SU-DHL-6 (cell line): ENCODE measurements at regions not wholly inside any gene's neighbourhood (a gene's known extent, or its start where the extent isn't known, plus 50 kb on each side); places are given as distances from the start of the nearest gene placed in this dataset.

Source experiments
- EZH2phosphoT487 ChIP-seq: fragments of 200-600 bp; sonication (generic), shearing (Covaris generic); conservative IDR thresholded peaks from 2 replicates; pipeline ENCODE4 v1.6.1; 2018; ENCODE audit warnings: mild to moderate bottlenecking, antibody characterized with exemption, low read length, moderate library complexity, mixed read lengths
- TF ChIP-seq, protein P1 (sequence below): fragments of 200-600 bp; sonication (generic); IDR thresholded peaks from one replicate; pipeline ENCODE4 v1.5.1; 2017; ENCODE audit warnings: antibody characterized with exemption, mild to moderate bottlenecking, low read length, moderate library complexity; ENCODE audit not compliant: insufficient read depth, poor library complexity, severe bottlenecking

DNA sequence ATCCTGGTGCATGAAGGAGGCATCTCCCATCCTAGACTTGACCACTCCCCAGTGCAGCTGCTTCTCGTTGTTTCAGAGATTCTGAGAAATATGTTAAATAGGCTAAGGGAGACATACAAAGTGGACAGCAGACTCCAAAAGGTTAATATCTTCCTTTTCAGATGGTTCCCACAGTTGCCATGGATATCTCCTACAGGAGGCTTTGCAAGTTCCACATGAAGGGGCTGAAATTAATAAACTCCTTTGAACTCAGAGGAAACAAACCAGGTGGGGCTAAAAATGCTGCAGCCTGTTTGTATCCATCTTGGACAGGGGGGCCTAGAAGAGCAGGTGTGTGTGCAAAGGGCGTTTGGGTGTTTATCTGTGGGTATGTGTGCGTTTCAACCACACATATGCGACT, 257.4 kb upstream of the XYLT1 start:
- TF ChIP-seq, protein P1, sequence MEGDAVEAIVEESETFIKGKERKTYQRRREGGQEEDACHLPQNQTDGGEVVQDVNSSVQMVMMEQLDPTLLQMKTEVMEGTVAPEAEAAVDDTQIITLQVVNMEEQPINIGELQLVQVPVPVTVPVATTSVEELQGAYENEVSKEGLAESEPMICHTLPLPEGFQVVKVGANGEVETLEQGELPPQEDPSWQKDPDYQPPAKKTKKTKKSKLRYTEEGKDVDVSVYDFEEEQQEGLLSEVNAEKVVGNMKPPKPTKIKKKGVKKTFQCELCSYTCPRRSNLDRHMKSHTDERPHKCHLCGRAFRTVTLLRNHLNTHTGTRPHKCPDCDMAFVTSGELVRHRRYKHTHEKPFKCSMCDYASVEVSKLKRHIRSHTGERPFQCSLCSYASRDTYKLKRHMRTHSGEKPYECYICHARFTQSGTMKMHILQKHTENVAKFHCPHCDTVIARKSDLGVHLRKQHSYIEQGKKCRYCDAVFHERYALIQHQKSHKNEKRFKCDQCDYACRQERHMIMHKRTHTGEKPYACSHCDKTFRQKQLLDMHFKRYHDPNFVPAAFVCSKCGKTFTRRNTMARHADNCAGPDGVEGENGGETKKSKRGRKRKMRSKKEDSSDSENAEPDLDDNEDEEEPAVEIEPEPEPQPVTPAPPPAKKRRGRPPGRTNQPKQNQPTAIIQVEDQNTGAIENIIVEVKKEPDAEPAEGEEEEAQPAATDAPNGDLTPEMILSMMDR = no peak
- TF ChIP-seq EZH2phosphoT487 = no peak
